DOHH2 (cell line): ENCODE measurements at regions not wholly inside any gene's neighbourhood (a gene's known extent, or its start where the extent isn't known, plus 50 kb on each side); places are given as distances from the start of the nearest gene placed in this dataset.

Experiments
- EZH2phosphoT487 ChIP-seq: fragments of 200-600 bp; sonication (generic); IDR thresholded peaks from 2 replicates; pipeline ENCODE4 v1.6.1; 2017; ENCODE audit warnings: borderline replicate concordance, mild to moderate bottlenecking, antibody characterized with exemption, low read length, moderate library complexity, mixed read lengths
- TF ChIP-seq, protein P1 (sequence below): fragments of 200-600 bp; sonication (generic); IDR thresholded peaks from one replicate; pipeline ENCODE4 v1.5.1; 2014; ENCODE audit warnings: antibody characterized with exemption, mild to moderate bottlenecking, low read depth, low read length; ENCODE audit not compliant: poor library complexity, severe bottlenecking

DNA sequence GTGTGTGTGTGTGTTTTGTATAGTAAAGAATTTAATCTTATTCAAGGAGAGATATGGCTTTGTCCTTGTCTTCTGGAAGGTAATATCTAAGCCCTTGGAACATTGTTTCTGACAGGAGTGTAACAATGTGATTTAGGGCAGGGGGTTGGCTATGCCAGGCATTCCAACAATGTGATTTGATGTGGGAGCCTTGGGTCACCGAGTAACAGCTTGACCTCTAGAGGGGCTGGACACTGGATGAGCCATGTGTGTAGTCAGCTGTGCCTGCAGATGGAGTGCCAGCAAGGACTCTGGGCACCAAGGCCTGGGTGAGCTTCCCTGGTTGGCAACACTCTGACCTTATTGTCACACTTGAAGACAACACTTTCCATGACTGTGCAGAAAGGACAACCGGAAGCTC, 336.1 kb upstream of the ZP4 start:
- TF ChIP-seq, protein P1, sequence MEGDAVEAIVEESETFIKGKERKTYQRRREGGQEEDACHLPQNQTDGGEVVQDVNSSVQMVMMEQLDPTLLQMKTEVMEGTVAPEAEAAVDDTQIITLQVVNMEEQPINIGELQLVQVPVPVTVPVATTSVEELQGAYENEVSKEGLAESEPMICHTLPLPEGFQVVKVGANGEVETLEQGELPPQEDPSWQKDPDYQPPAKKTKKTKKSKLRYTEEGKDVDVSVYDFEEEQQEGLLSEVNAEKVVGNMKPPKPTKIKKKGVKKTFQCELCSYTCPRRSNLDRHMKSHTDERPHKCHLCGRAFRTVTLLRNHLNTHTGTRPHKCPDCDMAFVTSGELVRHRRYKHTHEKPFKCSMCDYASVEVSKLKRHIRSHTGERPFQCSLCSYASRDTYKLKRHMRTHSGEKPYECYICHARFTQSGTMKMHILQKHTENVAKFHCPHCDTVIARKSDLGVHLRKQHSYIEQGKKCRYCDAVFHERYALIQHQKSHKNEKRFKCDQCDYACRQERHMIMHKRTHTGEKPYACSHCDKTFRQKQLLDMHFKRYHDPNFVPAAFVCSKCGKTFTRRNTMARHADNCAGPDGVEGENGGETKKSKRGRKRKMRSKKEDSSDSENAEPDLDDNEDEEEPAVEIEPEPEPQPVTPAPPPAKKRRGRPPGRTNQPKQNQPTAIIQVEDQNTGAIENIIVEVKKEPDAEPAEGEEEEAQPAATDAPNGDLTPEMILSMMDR = no peak
- no peak for TF ChIP-seq EZH2phosphoT487
